ENCODE measurements at regions not wholly inside any gene's neighbourhood (a gene's known extent, or its start where the extent isn't known, plus 50 kb on each side); places are given as distances from the start of the nearest gene placed in this dataset.

- ChIA-PET POLR2A (no interaction called here), CTCF (interaction anchor here (1.0 kb wide), 1 partner anchor 40 kb away, joined by 3 read pairs; no protein-coding TSS in a partner anchor)
- TF ChIP-seq, protein P1, sequence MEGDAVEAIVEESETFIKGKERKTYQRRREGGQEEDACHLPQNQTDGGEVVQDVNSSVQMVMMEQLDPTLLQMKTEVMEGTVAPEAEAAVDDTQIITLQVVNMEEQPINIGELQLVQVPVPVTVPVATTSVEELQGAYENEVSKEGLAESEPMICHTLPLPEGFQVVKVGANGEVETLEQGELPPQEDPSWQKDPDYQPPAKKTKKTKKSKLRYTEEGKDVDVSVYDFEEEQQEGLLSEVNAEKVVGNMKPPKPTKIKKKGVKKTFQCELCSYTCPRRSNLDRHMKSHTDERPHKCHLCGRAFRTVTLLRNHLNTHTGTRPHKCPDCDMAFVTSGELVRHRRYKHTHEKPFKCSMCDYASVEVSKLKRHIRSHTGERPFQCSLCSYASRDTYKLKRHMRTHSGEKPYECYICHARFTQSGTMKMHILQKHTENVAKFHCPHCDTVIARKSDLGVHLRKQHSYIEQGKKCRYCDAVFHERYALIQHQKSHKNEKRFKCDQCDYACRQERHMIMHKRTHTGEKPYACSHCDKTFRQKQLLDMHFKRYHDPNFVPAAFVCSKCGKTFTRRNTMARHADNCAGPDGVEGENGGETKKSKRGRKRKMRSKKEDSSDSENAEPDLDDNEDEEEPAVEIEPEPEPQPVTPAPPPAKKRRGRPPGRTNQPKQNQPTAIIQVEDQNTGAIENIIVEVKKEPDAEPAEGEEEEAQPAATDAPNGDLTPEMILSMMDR (IDR thresholded peaks at IDR 0.05; ENCODE audit: control extremely low read depth, extremely low read depth, low read depth, missing control alignments) = no peak
- DNase-seq (ENCODE audit: extremely low spot score) = no peak
These were observed 70.2 kb upstream of the CD180 start for GRCh38 chr5:67266654-67267350.

- CTCF ChIA-PET = no interaction called here
- TF ChIP-seq, protein P1 (IDR thresholded peaks at IDR 0.05; ENCODE audit: control extremely low read depth, extremely low read depth, low read depth, missing control alignments) = no peak
- POLR2A ChIA-PET = no interaction called here
- no peak for DNase-seq (ENCODE audit: extremely low spot score)
These were observed 69.4 kb upstream of the CD180 start for GRCh38 chr5:67265951-67266350.

DNA sequence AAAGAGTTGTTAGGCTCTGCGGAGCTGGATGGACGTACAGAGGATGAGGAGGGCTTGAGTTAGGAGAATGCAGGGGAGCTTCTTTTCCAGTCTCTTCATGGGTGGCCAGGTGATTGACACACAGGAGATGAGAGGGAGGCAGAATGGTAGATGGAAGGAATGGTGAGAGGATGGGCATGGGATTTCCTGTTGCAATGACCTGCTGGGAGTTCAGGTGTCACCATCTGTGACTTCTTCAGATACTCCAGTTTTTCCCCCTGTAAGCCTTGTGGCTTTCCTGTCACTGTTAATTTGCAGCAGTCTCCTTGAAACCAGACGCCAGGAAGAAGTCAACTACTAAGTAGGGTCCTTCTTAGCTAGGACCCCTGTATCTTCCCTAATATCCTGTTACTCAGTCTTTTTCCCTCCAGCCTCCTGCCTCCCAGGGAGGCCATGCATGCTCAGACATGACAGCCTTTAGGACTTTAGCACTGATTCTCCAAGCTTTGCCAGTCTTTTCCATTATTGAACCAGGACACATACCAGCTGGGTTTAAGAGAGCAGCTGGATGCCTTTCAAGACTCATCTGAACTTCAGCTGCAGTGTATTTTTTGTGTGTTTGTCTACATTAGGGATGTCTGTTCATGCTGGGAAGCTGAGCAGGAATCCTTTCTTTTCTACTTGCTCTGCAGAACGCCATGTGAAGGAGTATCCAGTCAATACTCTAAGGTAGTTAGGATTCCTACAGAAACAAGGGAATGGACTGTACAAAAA, 67.2 kb upstream of the CD180 start:
- ChIA-PET CTCF (interaction anchor here (1.2 to 3.9 kb wide), 3 partner anchors 11 to 22 kb away, joined by 3 to 18 read pairs (median 3); no protein-coding TSS in a partner anchor), POLR2A (no interaction called here)
- no peak for DNase-seq (ENCODE audit: extremely low spot score)
- TF ChIP-seq, protein P1 (IDR thresholded peaks at IDR 0.05; ENCODE audit: control extremely low read depth, extremely low read depth, low read depth, missing control alignments) = no peak

- TF ChIP-seq, protein P1 (IDR thresholded peaks at IDR 0.05; ENCODE audit: control extremely low read depth, extremely low read depth, low read depth, missing control alignments) = no peak
- ChIA-PET POLR2A (no interaction called here), CTCF (interaction anchor here (1.2 to 3.9 kb wide), 3 partner anchors 10 to 22 kb away, joined by 3 to 18 read pairs (median 3); no protein-coding TSS in a partner anchor)
- no peak for DNase-seq (ENCODE audit: extremely low spot score)
These were observed 66.4 kb upstream of the CD180 start for GRCh38 chr5:67262956-67263355.

DNA sequence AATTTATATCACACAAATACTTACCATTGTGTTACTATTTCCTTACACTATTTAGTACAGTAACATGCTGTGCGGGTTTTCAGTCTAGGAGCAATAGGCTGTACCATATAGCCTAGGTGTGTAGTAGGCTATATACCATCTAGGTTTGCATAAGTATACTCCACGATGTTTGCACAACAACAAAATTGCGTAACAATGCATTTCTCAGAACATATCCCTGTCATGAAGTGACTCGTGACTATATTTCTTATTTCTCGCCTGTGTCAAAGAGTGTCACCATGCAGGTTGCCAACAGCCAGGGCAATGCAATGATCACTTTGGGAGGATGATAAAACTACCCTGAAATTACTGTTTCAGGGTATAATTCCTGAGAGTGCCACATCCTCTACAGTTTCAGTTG, 65.6 kb upstream of the CD180 start:
- CTCF ChIA-PET = interaction anchor here (3.9 kb wide), 1 partner anchor 16 kb away, joined by 18 read pairs; no protein-coding TSS in a partner anchor
- no peak for DNase-seq (ENCODE audit: extremely low spot score)
- POLR2A ChIA-PET = no interaction called here
- TF ChIP-seq, protein P1 (IDR thresholded peaks at IDR 0.05; ENCODE audit: control extremely low read depth, extremely low read depth, low read depth, missing control alignments) = no peak

DNA sequence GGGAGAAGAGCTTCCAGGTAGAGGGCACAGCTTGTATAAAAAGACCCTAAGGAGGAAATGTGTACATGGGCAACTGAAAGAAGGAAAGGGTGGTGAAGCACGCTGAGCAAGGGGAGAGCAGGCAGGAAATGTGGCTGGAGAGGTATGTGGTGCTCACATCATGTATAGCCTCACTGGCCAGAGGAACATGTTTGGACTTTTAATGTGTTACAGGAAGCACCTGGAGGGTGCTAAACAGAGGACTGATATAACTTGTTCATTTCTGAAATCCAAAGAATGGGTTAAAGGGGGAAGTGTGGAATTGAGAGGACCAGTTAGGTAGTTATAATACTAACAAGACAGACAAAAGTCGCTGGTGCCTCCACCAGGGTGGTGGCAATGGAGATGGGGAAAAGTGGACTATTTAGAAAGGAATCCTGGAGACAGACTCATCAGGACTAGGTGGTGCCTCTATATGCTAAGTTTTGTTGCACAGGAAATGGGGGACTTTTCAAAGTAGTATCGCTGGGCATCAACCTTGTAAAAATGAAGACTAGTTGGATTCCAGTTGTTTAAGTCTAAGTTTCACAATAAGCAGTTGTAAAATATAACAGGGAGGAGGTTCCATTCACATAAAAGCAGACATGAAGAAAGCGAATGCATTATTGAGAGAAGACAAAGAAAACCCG, 63.1 kb upstream of the CD180 start:
- ChIA-PET CTCF (interaction anchor here (1.6 kb wide), 1 partner anchor 13 kb away, joined by 3 read pairs; no protein-coding TSS in a partner anchor), POLR2A (no interaction called here)
- TF ChIP-seq, protein P1 (IDR thresholded peaks at IDR 0.05; ENCODE audit: control extremely low read depth, extremely low read depth, low read depth, missing control alignments) = no peak
- DNase-seq (ENCODE audit: extremely low spot score) = no peak

All from GM10248 (cell line).